ENCODE measurements at regions not wholly inside any gene's neighbourhood (a gene's known extent, or its start where the extent isn't known, plus 50 kb on each side); places are given as distances from the start of the nearest gene placed in this dataset.

DNA sequence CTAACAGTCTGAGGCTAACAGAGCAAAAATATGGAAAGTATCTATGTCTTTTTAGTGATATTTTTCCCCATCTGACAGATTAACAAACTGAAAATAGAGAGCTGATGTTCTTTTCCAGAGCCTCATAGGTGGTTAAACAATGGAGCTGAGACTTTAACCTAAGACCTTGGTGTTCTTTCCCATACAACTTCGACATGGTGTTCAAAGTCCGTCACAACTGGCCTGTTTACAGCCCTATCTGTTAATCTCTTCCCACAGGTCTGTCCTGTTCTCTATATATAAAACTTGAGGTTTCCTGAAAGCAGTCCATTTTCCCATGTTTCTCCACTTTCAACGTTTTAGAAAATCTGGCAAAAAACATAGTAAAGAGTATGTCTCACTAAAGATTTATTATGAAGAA lies 395.7 kb downstream of the BRINP2 start:
- in situ Hi-C loops (cut with MboI; ENCODE audit: low pct_unique_long_range_greater_than_20kb, low sequenced_read_pairs, unreplicated experiment), result no loop called here
- no peak for DNase-seq (ENCODE audit: low spot score)
- TF ChIP-seq CTCF (IDR thresholded peaks at IDR 0.05; ENCODE audit: extremely low read depth, insufficient read depth, missing control alignments), result no peak

DNA sequence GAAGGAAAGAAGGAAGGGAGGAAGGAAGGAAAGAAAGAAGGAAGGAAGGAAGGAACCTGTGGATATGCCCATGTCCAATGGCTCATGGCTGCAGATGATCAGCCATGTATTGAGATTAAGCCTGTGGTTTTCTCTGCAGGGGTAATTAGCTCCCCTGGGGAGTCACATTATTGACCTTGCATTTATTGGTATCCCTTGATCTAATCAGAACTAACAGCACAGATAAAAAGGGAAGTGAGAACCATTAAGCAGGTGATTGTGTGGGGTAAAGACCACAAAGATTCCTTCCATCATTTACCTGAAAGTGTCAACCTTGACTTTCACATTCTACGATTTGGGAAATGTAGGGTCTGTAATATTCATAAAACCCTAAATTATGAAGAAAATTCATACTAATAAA lies 390.7 kb downstream of the BRINP2 start:
- TF ChIP-seq CTCF (IDR thresholded peaks at IDR 0.05; ENCODE audit: extremely low read depth, insufficient read depth, missing control alignments), result no peak
- in situ Hi-C loops (cut with MboI; ENCODE audit: low pct_unique_long_range_greater_than_20kb, low sequenced_read_pairs, unreplicated experiment), result no loop called here
- DNase-seq (ENCODE audit: low spot score), result no peak

DNA sequence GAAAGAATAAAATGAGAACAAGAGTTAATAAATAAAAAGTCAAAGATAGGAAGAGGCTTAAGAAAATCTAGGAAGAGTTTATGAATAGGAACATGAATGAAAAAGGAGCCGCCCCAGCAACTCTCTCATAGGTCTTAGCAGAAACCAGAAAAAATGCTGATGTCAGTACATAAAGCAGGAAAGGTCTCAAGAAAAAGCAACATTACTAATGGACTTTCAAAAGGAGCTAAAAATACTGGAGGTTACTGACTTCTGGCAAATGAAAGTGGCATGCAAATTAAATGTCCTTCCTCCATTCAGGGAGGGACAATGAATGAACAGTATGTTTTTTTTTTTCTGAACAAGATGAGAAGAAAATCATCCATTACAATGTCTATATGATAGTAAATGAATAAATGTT lies 387.6 kb downstream of the BRINP2 start:
- no peak for TF ChIP-seq CTCF (IDR thresholded peaks at IDR 0.05; ENCODE audit: extremely low read depth, insufficient read depth, missing control alignments)
- in situ Hi-C loops (cut with MboI; ENCODE audit: low pct_unique_long_range_greater_than_20kb, low sequenced_read_pairs, unreplicated experiment), result no loop called here
- no peak for DNase-seq (ENCODE audit: low spot score)

GRCh38 chr1:177556163-177556562 lies 385.4 kb downstream of the BRINP2 start:
- no peak for DNase-seq (ENCODE audit: low spot score)
- TF ChIP-seq CTCF (IDR thresholded peaks at IDR 0.05; ENCODE audit: extremely low read depth, insufficient read depth, missing control alignments), result no peak
- in situ Hi-C loops (cut with MboI; ENCODE audit: low pct_unique_long_range_greater_than_20kb, low sequenced_read_pairs, unreplicated experiment), result no loop called here

DNA sequence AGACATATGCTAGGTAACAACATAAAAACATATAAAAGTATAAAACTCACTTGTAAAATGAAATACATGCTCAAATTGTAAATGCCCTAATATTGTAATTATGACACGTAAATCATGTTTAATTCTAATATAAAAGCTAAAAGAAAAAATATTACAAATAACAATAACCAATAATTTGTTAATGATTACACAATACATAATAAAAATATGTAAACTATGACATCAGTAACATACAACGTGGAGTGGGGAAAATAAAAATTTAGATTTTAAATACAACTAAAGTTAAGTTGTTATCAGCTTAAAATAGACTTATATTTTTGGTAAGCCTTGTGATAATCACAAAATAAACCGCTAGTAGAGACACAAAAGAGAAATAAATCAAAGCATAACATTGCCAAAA lies 376.4 kb downstream of the BRINP2 start:
- TF ChIP-seq CTCF (IDR thresholded peaks at IDR 0.05; ENCODE audit: extremely low read depth, insufficient read depth, missing control alignments), result no peak
- DNase-seq (ENCODE audit: low spot score), result no peak
- in situ Hi-C loops (cut with MboI; ENCODE audit: low pct_unique_long_range_greater_than_20kb, low sequenced_read_pairs, unreplicated experiment), result no loop called here

- in situ Hi-C loops (cut with MboI; ENCODE audit: low pct_unique_long_range_greater_than_20kb, low sequenced_read_pairs, unreplicated experiment), result no loop called here
- DNase-seq (ENCODE audit: low spot score), result no peak
- TF ChIP-seq CTCF (IDR thresholded peaks at IDR 0.05; ENCODE audit: extremely low read depth, insufficient read depth, missing control alignments), result no peak
Measured at GRCh38 chr1:177546346-177546745, 375.6 kb downstream of the BRINP2 start.

GRCh38 chr1:177526201-177526600 lies 355.4 kb downstream of the BRINP2 start:
- TF ChIP-seq CTCF (IDR thresholded peaks at IDR 0.05; ENCODE audit: extremely low read depth, insufficient read depth, missing control alignments), result no peak
- no peak for DNase-seq (ENCODE audit: low spot score)
- in situ Hi-C loops (cut with MboI; ENCODE audit: low pct_unique_long_range_greater_than_20kb, low sequenced_read_pairs, unreplicated experiment), result no loop called here

All from GM13977 (cell line).